ENCODE measurements at regions not wholly inside any gene's neighbourhood (a gene's known extent, or its start where the extent isn't known, plus 50 kb on each side); places are given as distances from the start of the nearest gene placed in this dataset.

GRCh38 chr3:144773350-144773749 is 801.7 kb downstream of the DIPK2A start:
- H3K36me3 ChIP-seq (ENCODE audit: control insufficient read depth in 4 of 4, insufficient read depth in 3 of 4, low read depth in 1 of 4, low read length in 3 of 4), result no peaks in the 10 kb centered on the region
- WGBS, result 84% methylated on average over 4 of the region's 4 CpGs
- H3K9me3 ChIP-seq (ENCODE audit: control insufficient read depth in 4 of 4, low read length in 3 of 4), result no peaks in the 10 kb centered on the region
- TF ChIP-seq TAF1 (conservative IDR thresholded peaks at IDR 0.05), result no peak
- no peak for TF ChIP-seq JUND (IDR thresholded peaks at IDR 0.05)
- no peak for TF ChIP-seq YY1 (IDR thresholded peaks at IDR 0.05)
- TF ChIP-seq, protein P1, sequence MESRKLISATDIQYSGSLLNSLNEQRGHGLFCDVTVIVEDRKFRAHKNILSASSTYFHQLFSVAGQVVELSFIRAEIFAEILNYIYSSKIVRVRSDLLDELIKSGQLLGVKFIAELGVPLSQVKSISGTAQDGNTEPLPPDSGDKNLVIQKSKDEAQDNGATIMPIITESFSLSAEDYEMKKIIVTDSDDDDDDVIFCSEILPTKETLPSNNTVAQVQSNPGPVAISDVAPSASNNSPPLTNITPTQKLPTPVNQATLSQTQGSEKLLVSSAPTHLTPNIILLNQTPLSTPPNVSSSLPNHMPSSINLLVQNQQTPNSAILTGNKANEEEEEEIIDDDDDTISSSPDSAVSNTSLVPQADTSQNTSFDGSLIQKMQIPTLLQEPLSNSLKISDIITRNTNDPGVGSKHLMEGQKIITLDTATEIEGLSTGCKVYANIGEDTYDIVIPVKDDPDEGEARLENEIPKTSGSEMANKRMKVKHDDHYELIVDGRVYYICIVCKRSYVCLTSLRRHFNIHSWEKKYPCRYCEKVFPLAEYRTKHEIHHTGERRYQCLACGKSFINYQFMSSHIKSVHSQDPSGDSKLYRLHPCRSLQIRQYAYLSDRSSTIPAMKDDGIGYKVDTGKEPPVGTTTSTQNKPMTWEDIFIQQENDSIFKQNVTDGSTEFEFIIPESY (IDR thresholded peaks at IDR 0.05), result no peak
- TF ChIP-seq, protein P2, sequence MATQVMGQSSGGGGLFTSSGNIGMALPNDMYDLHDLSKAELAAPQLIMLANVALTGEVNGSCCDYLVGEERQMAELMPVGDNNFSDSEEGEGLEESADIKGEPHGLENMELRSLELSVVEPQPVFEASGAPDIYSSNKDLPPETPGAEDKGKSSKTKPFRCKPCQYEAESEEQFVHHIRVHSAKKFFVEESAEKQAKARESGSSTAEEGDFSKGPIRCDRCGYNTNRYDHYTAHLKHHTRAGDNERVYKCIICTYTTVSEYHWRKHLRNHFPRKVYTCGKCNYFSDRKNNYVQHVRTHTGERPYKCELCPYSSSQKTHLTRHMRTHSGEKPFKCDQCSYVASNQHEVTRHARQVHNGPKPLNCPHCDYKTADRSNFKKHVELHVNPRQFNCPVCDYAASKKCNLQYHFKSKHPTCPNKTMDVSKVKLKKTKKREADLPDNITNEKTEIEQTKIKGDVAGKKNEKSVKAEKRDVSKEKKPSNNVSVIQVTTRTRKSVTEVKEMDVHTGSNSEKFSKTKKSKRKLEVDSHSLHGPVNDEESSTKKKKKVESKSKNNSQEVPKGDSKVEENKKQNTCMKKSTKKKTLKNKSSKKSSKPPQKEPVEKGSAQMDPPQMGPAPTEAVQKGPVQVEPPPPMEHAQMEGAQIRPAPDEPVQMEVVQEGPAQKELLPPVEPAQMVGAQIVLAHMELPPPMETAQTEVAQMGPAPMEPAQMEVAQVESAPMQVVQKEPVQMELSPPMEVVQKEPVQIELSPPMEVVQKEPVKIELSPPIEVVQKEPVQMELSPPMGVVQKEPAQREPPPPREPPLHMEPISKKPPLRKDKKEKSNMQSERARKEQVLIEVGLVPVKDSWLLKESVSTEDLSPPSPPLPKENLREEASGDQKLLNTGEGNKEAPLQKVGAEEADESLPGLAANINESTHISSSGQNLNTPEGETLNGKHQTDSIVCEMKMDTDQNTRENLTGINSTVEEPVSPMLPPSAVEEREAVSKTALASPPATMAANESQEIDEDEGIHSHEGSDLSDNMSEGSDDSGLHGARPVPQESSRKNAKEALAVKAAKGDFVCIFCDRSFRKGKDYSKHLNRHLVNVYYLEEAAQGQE (IDR thresholded peaks at IDR 0.05), result no peak
- TF ChIP-seq FOXA2 (IDR thresholded peaks at IDR 0.05), result no peak
- TF ChIP-seq, protein P3, sequence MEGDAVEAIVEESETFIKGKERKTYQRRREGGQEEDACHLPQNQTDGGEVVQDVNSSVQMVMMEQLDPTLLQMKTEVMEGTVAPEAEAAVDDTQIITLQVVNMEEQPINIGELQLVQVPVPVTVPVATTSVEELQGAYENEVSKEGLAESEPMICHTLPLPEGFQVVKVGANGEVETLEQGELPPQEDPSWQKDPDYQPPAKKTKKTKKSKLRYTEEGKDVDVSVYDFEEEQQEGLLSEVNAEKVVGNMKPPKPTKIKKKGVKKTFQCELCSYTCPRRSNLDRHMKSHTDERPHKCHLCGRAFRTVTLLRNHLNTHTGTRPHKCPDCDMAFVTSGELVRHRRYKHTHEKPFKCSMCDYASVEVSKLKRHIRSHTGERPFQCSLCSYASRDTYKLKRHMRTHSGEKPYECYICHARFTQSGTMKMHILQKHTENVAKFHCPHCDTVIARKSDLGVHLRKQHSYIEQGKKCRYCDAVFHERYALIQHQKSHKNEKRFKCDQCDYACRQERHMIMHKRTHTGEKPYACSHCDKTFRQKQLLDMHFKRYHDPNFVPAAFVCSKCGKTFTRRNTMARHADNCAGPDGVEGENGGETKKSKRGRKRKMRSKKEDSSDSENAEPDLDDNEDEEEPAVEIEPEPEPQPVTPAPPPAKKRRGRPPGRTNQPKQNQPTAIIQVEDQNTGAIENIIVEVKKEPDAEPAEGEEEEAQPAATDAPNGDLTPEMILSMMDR (IDR thresholded peaks at IDR 0.05; ENCODE audit: low read depth, low read length, missing input control), result no peak
- TF ChIP-seq SP1 (IDR thresholded peaks at IDR 0.05), result no peak
- TF ChIP-seq RXRA (IDR thresholded peaks at IDR 0.05), result no peak
- no peak for TF ChIP-seq NR2F2 (IDR thresholded peaks at IDR 0.05)
- TF ChIP-seq FOXA1 (IDR thresholded peaks at IDR 0.05), result no peak
- no peak for TF ChIP-seq GABPA (IDR thresholded peaks at IDR 0.05 in 1 of 2, conservative IDR thresholded peaks at IDR 0.05 in 1 of 2)
- TF ChIP-seq HNF4G (IDR thresholded peaks at IDR 0.05), result no peak
- TF ChIP-seq, protein P4, sequence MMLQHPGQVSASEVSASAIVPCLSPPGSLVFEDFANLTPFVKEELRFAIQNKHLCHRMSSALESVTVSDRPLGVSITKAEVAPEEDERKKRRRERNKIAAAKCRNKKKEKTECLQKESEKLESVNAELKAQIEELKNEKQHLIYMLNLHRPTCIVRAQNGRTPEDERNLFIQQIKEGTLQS (IDR thresholded peaks at IDR 0.05), result no peak
- TF ChIP-seq MAX (IDR thresholded peaks at IDR 0.05), result no peak
- no peak overlapping the region for H3K27ac ChIP-seq (ENCODE audit: low read depth in 1 of 2, low read length in 2 of 2)
- DNase-seq (ENCODE audit: low spot score), result no peak
- no peak overlapping the region for H3K9ac ChIP-seq (ENCODE audit: low read depth in 1 of 2, low read length in 2 of 2)
- peaks cover 0 to 2% (median 0%) of the 10 kb centered on the region in 4 donors for H3K4me1 ChIP-seq (ENCODE audit: control insufficient read depth in 4 of 4, insufficient read depth in 4 of 4, low read length in 3 of 4)
- H3K4me3 ChIP-seq (ENCODE audit: low read depth in 1 of 3, low read length in 3 of 3), result no peak overlapping the region
- H3K27me3 ChIP-seq (ENCODE audit: control insufficient read depth in 4 of 4, insufficient read depth in 4 of 4, low read length in 3 of 4), result no peaks in the 10 kb centered on the region

GRCh38 chr3:144774897-144775296 is 803.3 kb downstream of the DIPK2A start:
- 88% methylated on average over 5 of the region's 5 CpGs for WGBS
- no peak overlapping the region for H3K9ac ChIP-seq (ENCODE audit: low read depth in 1 of 2, low read length in 2 of 2)
- H3K4me3 ChIP-seq (ENCODE audit: low read depth in 1 of 3, low read length in 3 of 3), result no peak overlapping the region
- no peaks in the 10 kb centered on the region for H3K27me3 ChIP-seq (ENCODE audit: control insufficient read depth in 4 of 4, insufficient read depth in 4 of 4, low read length in 3 of 4)
- no peak overlapping the region for H3K27ac ChIP-seq (ENCODE audit: low read depth in 1 of 2, low read length in 2 of 2)
- no peak for DNase-seq (ENCODE audit: low spot score)
- H3K9me3 ChIP-seq (ENCODE audit: control insufficient read depth in 4 of 4, low read length in 3 of 4), result no peaks in the 10 kb centered on the region
- H3K4me1 ChIP-seq (ENCODE audit: control insufficient read depth in 4 of 4, insufficient read depth in 4 of 4, low read length in 3 of 4), result peaks cover 0 to 2% (median 0%) of the 10 kb centered on the region in 4 donors
- no peaks in the 10 kb centered on the region for H3K36me3 ChIP-seq (ENCODE audit: control insufficient read depth in 4 of 4, insufficient read depth in 3 of 4, low read depth in 1 of 4, low read length in 3 of 4)
- TF ChIP-seq MAX (IDR thresholded peaks at IDR 0.05) (no peak), SP1 (IDR thresholded peaks at IDR 0.05) (no peak), TAF1 (conservative IDR thresholded peaks at IDR 0.05) (no peak), FOXA2 (IDR thresholded peaks at IDR 0.05) (no peak), JUND (IDR thresholded peaks at IDR 0.05) (no peak), RXRA (IDR thresholded peaks at IDR 0.05) (no peak), NR2F2 (IDR thresholded peaks at IDR 0.05) (no peak), YY1 (IDR thresholded peaks at IDR 0.05) (no peak), GABPA (IDR thresholded peaks at IDR 0.05 in 1 of 2, conservative IDR thresholded peaks at IDR 0.05 in 1 of 2) (no peak)
- TF ChIP-seq, protein P1 (IDR thresholded peaks at IDR 0.05), result no peak
- TF ChIP-seq, protein P2 (IDR thresholded peaks at IDR 0.05), result no peak
